ENCODE measurements at regions not wholly inside any gene's neighbourhood (a gene's known extent, or its start where the extent isn't known, plus 50 kb on each side); places are given as distances from the start of the nearest gene placed in this dataset.

GRCh38 chr13:34034411-34034810 is 216.5 kb downstream of the RFC3 start:
- H2AFZ ChIP-seq (ENCODE audit: insufficient read depth, low read depth, low read length, poor library complexity, severe bottlenecking), result no peak overlapping the region
- WGBS (ENCODE audit: insufficient coverage), result 68% methylated on average over 2 of the region's 5 CpGs
- no peak overlapping the region for H3K9ac ChIP-seq (ENCODE audit: low read length)
- H3K27ac ChIP-seq (ENCODE audit: low read length in 2 of 2), result no peak overlapping the region
- H3K27me3 ChIP-seq (replicated peaks in 1 of 4; ENCODE audit: control extremely low read depth in 1 of 4, control insufficient read depth in 3 of 4, insufficient read depth in 4 of 4, low read length in 3 of 4), result peaks cover 0 to 3% (median 0%) of the 10 kb centered on the region in 4 experiments
- ATAC-seq (ENCODE audit: low read depth) (no peak), DNase-seq (no peak)
- no peak overlapping the region for H3K27ac Mint-ChIP-seq
- H3K4me1 ChIP-seq (ENCODE audit: control insufficient read depth in 2 of 2, insufficient read depth in 2 of 2, low read length in 2 of 2), result no peaks in the 10 kb centered on the region
- no peaks in the 10 kb centered on the region for H3K36me3 ChIP-seq (replicated peaks in 1 of 2; ENCODE audit: control extremely low read depth in 1 of 2, control insufficient read depth in 1 of 2, extremely low read depth in 1 of 2, insufficient read depth in 2 of 2, low read length in 1 of 2)
- no peaks in the 10 kb centered on the region for H4K20me1 ChIP-seq (ENCODE audit: control insufficient read depth, insufficient read depth, low read length, poor library complexity, severe bottlenecking)
- H3K4me3 ChIP-seq (ENCODE audit: control extremely low read depth in 1 of 5, extremely low read depth in 1 of 5, insufficient read depth in 1 of 5, low read depth in 2 of 5, low read length in 4 of 5), result no peak overlapping the region
- no peaks in the 10 kb centered on the region for H3K27me3 Mint-ChIP-seq
- POLR2A ChIA-PET, result no interaction called here
- peaks cover 0 to 2% (median 0%) of the 10 kb centered on the region in 3 donors for H3K9me3 ChIP-seq (ENCODE audit: control extremely low read depth in 1 of 3, control insufficient read depth in 2 of 3, insufficient read depth in 1 of 3, low read length in 2 of 3)
- TF ChIP-seq EZH2 (IDR thresholded peaks at IDR 0.05; ENCODE audit: borderline replicate concordance, insufficient read depth, low read depth, low read length, poor library complexity, severe bottlenecking), result no peak
- TF ChIP-seq, protein P1, sequence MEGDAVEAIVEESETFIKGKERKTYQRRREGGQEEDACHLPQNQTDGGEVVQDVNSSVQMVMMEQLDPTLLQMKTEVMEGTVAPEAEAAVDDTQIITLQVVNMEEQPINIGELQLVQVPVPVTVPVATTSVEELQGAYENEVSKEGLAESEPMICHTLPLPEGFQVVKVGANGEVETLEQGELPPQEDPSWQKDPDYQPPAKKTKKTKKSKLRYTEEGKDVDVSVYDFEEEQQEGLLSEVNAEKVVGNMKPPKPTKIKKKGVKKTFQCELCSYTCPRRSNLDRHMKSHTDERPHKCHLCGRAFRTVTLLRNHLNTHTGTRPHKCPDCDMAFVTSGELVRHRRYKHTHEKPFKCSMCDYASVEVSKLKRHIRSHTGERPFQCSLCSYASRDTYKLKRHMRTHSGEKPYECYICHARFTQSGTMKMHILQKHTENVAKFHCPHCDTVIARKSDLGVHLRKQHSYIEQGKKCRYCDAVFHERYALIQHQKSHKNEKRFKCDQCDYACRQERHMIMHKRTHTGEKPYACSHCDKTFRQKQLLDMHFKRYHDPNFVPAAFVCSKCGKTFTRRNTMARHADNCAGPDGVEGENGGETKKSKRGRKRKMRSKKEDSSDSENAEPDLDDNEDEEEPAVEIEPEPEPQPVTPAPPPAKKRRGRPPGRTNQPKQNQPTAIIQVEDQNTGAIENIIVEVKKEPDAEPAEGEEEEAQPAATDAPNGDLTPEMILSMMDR (IDR thresholded peaks at IDR 0.05), result no peak
- no peak overlapping the region for H3K4me3 Mint-ChIP-seq
- H3K79me2 ChIP-seq (ENCODE audit: control insufficient read depth, insufficient read depth, low read length), result no peaks in the 10 kb centered on the region
- no peak overlapping the region for H3K4me2 ChIP-seq (replicated peaks; ENCODE audit: low read depth, low read length, poor library complexity, severe bottlenecking)
- CTCF ChIA-PET, result no interaction called here
- intact Hi-C loops (cut with micrococcal nuclease), result no loop called here
- H3K4me1 Mint-ChIP-seq, result peaks cover 6% of the 10 kb centered on the region
- H3K9me3 Mint-ChIP-seq (ENCODE audit: insufficient read depth), result peaks cover 4% of the 10 kb centered on the region

GRCh38 chr13:34035178-34035577 is 217.2 kb downstream of the RFC3 start:
- Histone ChIP-seq H3K4me1 (ENCODE audit: control insufficient read depth in 2 of 2, insufficient read depth in 2 of 2, low read length in 2 of 2) (no peaks in the 10 kb centered on the region), H2AFZ (ENCODE audit: insufficient read depth, low read depth, low read length, poor library complexity, severe bottlenecking) (no peak overlapping the region)
- POLR2A ChIA-PET, result no interaction called here

More at GRCh38 chr13:34035178-34035577, 217.2 kb downstream of the RFC3 start:
- H4K20me1 ChIP-seq (ENCODE audit: control insufficient read depth, insufficient read depth, low read length, poor library complexity, severe bottlenecking), result no peaks in the 10 kb centered on the region
- DNase-seq (no peak), ATAC-seq (ENCODE audit: low read depth) (no peak)
- no peak overlapping the region for H3K4me3 ChIP-seq (ENCODE audit: control extremely low read depth in 1 of 5, extremely low read depth in 1 of 5, insufficient read depth in 1 of 5, low read depth in 2 of 5, low read length in 4 of 5)
- H3K9ac ChIP-seq (ENCODE audit: low read length), result no peak overlapping the region
- intact Hi-C loops (cut with micrococcal nuclease), result no loop called here
- Mint-ChIP-seq H3K27me3 (no peaks in the 10 kb centered on the region), H3K4me1 (peaks cover 6% of the 10 kb centered on the region), H3K4me3 (no peak overlapping the region), H3K27ac (no peak overlapping the region), H3K9me3 (ENCODE audit: insufficient read depth) (no peaks in the 10 kb centered on the region)
- H3K9me3 ChIP-seq (ENCODE audit: control extremely low read depth in 1 of 3, control insufficient read depth in 2 of 3, insufficient read depth in 1 of 3, low read length in 2 of 3), result peaks cover 0 to 2% (median 0%) of the 10 kb centered on the region in 3 donors
- 40% methylated on average over 1 of the region's 4 CpGs for WGBS (ENCODE audit: insufficient coverage)
- H3K27me3 ChIP-seq (replicated peaks in 1 of 4; ENCODE audit: control extremely low read depth in 1 of 4, control insufficient read depth in 3 of 4, insufficient read depth in 4 of 4, low read length in 3 of 4), result peaks cover 0 to 3% (median 0%) of the 10 kb centered on the region in 4 experiments
- TF ChIP-seq EZH2 (IDR thresholded peaks at IDR 0.05; ENCODE audit: borderline replicate concordance, insufficient read depth, low read depth, low read length, poor library complexity, severe bottlenecking), result no peak
- TF ChIP-seq, protein P1 (IDR thresholded peaks at IDR 0.05), result no peak
- no peaks in the 10 kb centered on the region for H3K36me3 ChIP-seq (replicated peaks in 1 of 2; ENCODE audit: control extremely low read depth in 1 of 2, control insufficient read depth in 1 of 2, extremely low read depth in 1 of 2, insufficient read depth in 2 of 2, low read length in 1 of 2)
- CTCF ChIA-PET, result no interaction called here
- H3K4me2 ChIP-seq (replicated peaks; ENCODE audit: low read depth, low read length, poor library complexity, severe bottlenecking), result no peak overlapping the region
- no peaks in the 10 kb centered on the region for H3K79me2 ChIP-seq (ENCODE audit: control insufficient read depth, insufficient read depth, low read length)
- no peak overlapping the region for H3K27ac ChIP-seq (ENCODE audit: low read length in 2 of 2)
